AG04450 (cell line): ENCODE measurements at regions not wholly inside any gene's neighbourhood (a gene's known extent, or its start where the extent isn't known, plus 50 kb on each side); places are given as distances from the start of the nearest gene placed in this dataset.
A peak's percentile ranks its signal among the peaks of the same experiment; 100 is the strongest.
"Not testable (repeated sequence)": the region's sequence is repeated elsewhere in the genome, so short reads cannot be mapped to it uniquely, and the experiment has no call there.

Experiments used
- CTCF ChIA-PET: fragments of 300-600, 350-600 bp; formaldehyde crosslinking; extraction: SDS; loops from one replicate; lab custom pipeline; 2022; ENCODE audit warnings: antibody characterized with exemption, inconsistent platforms; lab: Charles Lee
- POLR2A ChIA-PET: fragments of 350-600 bp; formaldehyde crosslinking; extraction: SDS; loops from one replicate; lab custom pipeline; 2021; ENCODE audit warnings: antibody characterized with exemption, inconsistent platforms; lab: Yijun Ruan, JAX
- DNase-seq: peaks from one replicate; pipeline ENCODE4 v3.0.0-alpha.2; 2011; ENCODE audit warnings: low read depth, low spot score
- H3K27ac ChIP-seq: one replicate; pipeline ENCODE4 v1.5.1; 2012; ENCODE audit warnings: low read depth, low read length, control low read depth
- H3K27me3 ChIP-seq: one replicate; pipeline ENCODE4 v1.6.0; 2012; ENCODE audit warnings: low read length; ENCODE audit not compliant: control insufficient read depth, insufficient read depth
- H3K4me3 ChIP-seq: 2 replicates; pipeline ENCODE4 v1.5.1; 2011; ENCODE audit warnings: mild to moderate bottlenecking, low read depth, low read length, control low read depth
- H3K9me3 ChIP-seq: 2 replicates; pipeline ENCODE4 v1.5.1; 2012; ENCODE audit warnings: low read length; ENCODE audit not compliant: control insufficient read depth, insufficient read depth
- TF ChIP-seq, protein P1 (sequence below): IDR thresholded peaks from 2 replicates; pipeline ENCODE4 v1.5.1; 2011; ENCODE audit warnings: low read depth, low read length, control low read depth, inconsistent platforms

DNA sequence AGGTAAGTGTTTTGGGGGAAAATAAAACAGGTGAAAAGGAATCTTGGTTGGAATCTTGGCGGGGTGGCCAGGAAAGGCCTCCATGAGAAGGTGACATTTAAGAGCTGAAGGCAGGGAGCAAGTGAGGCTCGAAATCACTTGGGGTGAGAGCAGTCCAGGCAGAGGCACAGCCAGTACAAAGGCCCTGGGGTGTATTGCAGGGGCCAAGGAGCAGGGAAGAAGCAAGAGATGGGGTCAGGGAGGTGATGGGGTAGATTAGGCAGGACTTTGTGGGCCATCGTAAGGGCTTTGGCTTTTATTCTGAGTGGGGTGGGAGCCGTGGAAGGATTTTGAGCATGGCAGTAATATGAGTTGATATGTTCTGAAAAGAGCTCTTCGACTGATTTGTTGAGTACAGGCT is 551.1 kb downstream of the MN1 start:
- Histone ChIP-seq H3K27me3 (no peaks in the 10 kb centered on the region), H3K4me3 (no peak overlapping the region), H3K27ac (no peak overlapping the region), H3K9me3 (peaks cover 15% of the 10 kb centered on the region; the same call in 1 of the 2 replicates)
- ChIA-PET CTCF (no interaction called here), POLR2A (no interaction called here)
- TF ChIP-seq, protein P1, sequence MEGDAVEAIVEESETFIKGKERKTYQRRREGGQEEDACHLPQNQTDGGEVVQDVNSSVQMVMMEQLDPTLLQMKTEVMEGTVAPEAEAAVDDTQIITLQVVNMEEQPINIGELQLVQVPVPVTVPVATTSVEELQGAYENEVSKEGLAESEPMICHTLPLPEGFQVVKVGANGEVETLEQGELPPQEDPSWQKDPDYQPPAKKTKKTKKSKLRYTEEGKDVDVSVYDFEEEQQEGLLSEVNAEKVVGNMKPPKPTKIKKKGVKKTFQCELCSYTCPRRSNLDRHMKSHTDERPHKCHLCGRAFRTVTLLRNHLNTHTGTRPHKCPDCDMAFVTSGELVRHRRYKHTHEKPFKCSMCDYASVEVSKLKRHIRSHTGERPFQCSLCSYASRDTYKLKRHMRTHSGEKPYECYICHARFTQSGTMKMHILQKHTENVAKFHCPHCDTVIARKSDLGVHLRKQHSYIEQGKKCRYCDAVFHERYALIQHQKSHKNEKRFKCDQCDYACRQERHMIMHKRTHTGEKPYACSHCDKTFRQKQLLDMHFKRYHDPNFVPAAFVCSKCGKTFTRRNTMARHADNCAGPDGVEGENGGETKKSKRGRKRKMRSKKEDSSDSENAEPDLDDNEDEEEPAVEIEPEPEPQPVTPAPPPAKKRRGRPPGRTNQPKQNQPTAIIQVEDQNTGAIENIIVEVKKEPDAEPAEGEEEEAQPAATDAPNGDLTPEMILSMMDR, result no peak
- no peak for DNase-seq

DNA sequence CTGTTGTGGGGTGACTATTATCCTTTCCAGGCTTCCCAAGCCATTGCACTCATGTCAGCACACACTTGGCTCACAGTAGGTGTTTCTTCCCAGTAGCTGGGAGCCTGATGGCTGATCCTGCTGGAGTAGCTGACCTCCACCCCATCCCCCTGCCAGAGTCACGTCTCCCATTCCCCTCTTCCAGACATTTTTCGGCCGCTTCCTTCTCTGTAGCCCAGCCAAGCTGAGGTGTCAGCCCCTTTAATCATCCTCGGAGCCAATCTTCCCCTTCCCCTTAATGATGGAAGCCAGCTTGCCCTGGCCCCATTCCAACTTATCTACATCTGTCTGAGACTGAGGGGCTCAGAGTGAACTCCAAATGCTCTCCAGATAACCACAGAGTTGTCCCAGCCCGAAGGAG is 550.7 kb downstream of the MN1 start:
- H3K27me3 ChIP-seq, result peaks cover 4% of the 10 kb centered on the region
- POLR2A ChIA-PET, result no interaction called here
- H3K9me3 ChIP-seq, result peaks cover 16% of the 10 kb centered on the region; the same call in 1 of the 2 replicates
- no peak overlapping the region for H3K27ac ChIP-seq
- DNase-seq, result no peak
- CTCF ChIA-PET, result no interaction called here
- TF ChIP-seq, protein P1, result no peak
- H3K4me3 ChIP-seq, result no peak overlapping the region

GRCh38 chr22:27251563-27251962 is 550.0 kb downstream of the MN1 start:
- Histone ChIP-seq H3K9me3 (peaks cover 16% of the 10 kb centered on the region; the same call in 1 of the 2 replicates), H3K4me3 (no peak overlapping the region), H3K27ac (no peak overlapping the region), H3K27me3 (peaks cover 5% of the 10 kb centered on the region)
- POLR2A ChIA-PET, result interaction anchor here (0.7 kb wide), 1 partner anchor 13 kb away, joined by 3 read pairs; no protein-coding TSS in a partner anchor
- DNase-seq, result no peak
- TF ChIP-seq, protein P1, result no peak
- CTCF ChIA-PET, result no interaction called here

DNA sequence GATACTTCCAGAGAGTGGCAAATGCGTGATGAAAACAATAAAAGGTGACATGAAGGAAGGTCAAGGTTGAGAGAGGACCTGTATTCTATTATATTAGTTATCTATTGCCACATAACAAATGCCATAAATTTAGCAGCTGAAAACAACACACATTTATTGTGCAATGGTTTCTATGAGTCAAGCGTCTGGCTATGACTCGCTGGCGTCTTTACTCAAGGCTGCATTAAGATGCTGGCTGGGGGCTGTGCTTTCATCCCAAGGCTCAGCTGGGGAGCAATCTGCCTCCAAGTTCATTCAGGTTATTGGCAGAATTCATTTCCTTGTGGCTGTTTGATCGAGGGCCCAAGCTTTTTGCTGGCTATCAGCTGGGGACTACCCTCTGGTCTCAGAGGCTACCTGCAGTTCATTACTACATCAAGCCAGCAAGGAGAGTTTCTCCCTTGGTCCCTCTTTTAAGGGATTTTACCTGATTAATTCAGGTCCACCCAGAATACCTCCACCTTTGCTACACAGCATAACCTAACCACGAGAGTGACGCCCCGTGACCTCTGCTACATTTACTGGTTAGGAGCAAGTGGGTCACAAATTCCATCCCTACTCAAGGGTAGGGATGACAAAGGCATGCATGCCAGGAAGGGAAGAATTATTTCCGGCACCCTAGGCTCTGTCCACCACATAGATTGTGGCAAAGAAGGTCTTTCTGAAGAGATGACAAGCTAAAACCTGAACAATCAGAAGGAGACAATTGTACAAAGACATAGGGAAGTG is 549.1 kb downstream of the MN1 start:
- Histone ChIP-seq H3K9me3 (peaks cover 16% of the 10 kb centered on the region; the same call in 1 of the 2 replicates), H3K27ac (no peak overlapping the region), H3K4me3 (no peak overlapping the region), H3K27me3 (peaks cover 13% of the 10 kb centered on the region)
- TF ChIP-seq, protein P1, result no peak
- ChIA-PET CTCF (no interaction called here), POLR2A (interaction anchor here (0.7 kb wide), 1 partner anchor 14 kb away, joined by 3 read pairs; no protein-coding TSS in a partner anchor)
- DNase-seq, result peak; percentile 23

DNA sequence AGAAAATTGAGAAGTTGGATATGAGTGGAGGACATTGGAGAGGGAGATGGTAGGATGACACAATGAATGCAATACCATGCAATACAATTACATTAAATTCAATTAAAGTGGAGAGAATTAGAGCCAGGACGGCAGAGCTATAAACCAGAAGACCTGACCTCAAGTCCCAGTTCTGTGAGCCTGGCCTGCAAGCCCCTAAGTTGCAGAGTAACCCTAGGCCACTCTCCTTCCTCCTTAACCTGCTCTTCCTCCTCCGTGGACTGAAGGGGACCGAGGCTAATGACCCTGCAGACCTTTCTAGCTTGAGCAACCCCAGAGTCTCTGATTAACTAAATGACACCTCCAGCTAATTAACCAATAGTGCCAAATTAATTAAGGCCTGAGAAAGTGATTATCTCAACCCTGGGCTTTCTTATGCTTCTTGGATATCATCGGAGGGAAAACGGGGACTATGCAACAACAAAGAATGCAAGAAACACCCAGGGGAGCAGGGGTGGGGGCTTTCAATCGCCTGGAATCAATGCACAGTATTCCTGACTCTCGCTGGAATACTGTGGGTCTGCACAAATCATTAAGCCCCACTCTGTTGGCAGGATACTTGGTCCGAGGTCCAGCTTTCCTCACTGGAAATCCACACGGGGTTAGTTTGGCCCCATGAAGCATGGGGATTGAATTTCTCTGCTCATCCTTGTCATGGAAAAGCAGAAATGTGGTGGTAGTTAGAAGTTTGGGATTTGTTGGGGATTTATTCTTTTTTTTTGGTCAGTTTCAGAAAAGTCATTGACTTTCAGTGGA is 548.3 kb downstream of the MN1 start:
- Histone ChIP-seq H3K27ac (no peak overlapping the region), H3K4me3 (no peak overlapping the region), H3K27me3 (peaks cover 15% of the 10 kb centered on the region), H3K9me3 (peaks cover 16% of the 10 kb centered on the region; the same call in 1 of the 2 replicates)
- DNase-seq, result no peak
- CTCF ChIA-PET, result no interaction called here
- POLR2A ChIA-PET, result no interaction called here
- TF ChIP-seq, protein P1, result no peak

DNA sequence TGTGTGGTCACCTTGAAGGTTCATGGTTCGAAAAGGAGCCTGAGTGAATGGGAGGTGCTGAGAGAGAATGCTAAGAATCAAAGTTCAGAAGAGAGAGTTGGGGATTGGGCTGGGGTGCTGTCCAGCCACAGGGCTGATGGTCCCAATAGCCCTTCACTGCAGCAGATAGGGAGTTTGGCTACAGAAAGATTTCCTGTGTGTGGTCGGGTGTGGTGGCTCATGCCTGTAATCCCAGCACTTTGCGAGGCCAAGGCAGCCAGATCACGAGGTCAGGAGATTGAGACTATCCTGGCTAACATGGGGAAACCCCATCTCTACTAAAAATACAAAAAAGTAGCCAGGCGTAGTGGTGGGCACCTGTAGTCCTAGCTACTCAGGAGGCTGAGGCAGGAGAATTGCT is 547.5 kb downstream of the MN1 start:
- CTCF ChIA-PET, DNase-seq, POLR2A ChIA-PET, H3K4me3 ChIP-seq, H3K27ac ChIP-seq: not testable (repeated sequence)
- peaks cover 17% of the 10 kb centered on the region for H3K27me3 ChIP-seq
- peaks cover 16% of the 10 kb centered on the region; the same call in 1 of the 2 replicates for H3K9me3 ChIP-seq
